CD4-positive, alpha-beta T cell treated with Interleukin-15 for 4 hours (primary cell): ENCODE measurements at regions not wholly inside any gene's neighbourhood (a gene's known extent, or its start where the extent isn't known, plus 50 kb on each side); places are given as distances from the start of the nearest gene placed in this dataset.

Experiments used
- DNase-seq: peaks from one replicate; pipeline ENCODE4 v3.0.0-alpha.2; 2020; ENCODE audit warnings: low spot score

DNA sequence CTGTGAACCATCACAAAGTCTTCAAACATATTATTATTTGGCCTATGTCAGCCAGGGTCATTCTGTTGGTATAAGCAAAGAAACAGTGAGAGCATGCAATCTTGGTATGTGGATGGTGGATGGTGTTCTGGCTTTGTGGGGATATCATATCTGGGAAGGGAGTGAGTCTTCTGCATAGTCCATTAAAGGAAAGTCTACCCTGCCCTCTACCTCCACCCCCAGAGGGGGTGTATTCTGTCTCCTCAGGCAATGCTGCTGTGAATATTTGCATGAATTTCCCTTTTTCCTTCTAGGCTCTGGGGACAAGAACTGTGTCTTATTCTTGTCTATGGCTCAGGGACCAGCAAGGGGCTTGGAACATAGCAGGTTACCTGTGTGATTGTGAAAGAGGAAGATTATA, 495.8 kb downstream of the PDCD6IP start:
- DNase-seq, result no peak

DNA sequence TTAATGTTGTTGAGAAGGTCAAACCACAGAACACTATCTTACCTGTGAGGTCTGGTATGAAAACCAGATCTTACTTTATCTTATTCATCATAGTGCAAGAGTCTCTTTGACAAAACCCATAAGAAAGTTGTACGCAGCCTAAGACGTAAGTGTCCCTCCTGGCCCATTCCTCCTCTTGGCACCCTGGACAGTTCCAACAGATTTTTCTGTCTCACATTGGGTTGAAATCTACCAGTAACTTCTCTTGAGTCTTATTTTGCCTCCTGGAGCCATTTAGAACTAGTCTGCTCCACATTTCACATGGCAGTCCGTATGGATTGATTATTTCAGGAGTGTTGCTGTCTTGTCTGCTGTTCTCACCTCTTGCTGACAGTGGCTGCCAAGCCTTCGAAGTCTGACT, 498.4 kb downstream of the PDCD6IP start:
- DNase-seq, result no peak

DNA sequence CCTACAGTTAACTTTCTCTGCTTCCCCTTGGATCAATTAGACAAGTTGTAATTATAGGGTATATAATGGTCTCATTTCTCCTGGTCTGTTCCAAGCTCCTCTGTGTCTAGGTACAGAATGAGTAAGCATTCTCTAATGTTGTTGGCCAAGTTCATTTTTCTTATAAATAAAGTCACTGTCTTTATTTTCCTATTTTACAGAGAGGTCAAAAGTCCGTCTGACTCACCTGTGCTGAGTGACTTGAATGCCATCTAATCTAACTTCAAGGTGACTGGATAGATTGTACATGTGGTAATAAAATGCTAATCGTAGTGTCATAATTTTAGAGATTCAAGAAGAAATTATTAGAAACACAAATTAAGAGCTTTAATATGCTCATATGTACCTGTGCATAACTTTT, 500.2 kb downstream of the PDCD6IP start:
- DNase-seq, result no peak

DNA sequence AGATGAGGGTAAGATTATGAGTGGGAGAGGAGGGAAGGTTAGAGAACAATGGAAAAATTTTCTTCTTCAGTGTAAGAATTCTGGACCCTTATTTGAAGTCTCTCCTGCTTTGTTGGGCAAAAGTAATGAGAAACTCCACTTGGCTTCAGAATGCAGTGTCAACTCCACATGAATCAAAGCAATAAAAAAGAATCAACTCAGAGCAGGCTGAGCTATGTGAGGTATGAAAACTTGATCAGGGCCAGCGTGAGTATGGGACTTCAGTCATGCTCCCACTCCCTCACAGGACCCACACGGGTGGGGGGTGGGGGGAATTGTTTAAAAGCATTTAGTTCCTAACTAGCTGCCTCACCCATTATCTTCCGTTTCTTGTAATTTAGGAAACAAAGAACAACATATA, 502.2 kb downstream of the PDCD6IP start:
- DNase-seq, result no peak

DNA sequence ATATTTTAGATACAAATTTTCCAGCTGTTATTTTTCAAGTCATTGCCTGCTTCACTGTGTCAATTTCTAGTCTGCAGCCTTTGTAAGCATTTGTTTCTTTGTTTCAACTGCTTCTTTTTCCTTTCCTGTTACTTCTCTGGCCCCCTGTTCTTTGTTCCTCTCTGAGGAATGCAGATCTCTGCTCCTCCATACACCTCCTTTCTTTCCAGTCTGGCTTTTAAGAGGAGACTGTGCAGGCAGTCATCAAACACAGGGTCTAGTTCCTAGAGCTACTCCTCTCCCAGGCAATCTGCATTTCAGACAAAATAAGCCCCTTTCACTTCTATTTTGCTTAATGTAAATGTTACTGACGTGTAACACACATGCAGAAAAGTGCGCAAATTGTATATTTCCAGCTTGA, 502.9 kb downstream of the PDCD6IP start:
- no peak for DNase-seq

DNA sequence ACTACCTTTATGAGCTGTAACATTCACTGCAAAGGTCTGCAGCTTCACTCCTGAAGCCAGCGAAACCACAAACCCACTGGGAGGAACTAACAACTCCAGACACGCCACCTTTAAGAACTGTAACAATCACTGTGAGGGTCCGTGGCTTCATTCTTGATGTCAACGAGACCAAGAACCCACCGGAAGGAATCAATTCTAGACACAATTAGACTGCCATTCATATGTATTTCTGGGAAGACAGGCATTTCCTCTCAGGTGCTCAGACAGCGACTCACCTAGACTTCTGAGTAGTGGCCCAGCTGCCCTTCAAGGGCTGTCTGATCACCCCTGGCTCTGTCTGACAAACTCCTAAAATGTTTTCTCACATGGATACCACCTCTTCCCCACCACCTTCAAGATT, 506.8 kb downstream of the PDCD6IP start:
- DNase-seq, result no peak

DNA sequence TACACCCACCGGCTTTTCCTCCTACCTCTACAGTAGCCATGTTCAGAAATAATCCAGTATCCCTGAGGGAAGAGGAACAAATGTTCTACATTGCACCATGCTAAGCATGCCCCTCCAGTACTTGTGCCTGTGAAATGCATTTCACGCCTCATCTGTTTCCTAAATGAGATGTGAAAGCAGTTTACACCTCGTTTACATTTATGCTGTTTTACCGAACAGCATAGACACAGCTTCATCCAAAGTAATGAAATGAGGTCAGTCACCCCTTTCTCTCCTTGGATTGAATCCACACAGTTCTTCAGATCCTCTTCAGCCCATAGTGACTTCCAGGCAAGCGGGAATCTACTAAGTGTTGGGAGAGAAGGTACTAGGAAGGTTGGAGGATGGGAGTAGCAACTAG, 514.3 kb downstream of the PDCD6IP start:
- DNase-seq, result no peak

DNA sequence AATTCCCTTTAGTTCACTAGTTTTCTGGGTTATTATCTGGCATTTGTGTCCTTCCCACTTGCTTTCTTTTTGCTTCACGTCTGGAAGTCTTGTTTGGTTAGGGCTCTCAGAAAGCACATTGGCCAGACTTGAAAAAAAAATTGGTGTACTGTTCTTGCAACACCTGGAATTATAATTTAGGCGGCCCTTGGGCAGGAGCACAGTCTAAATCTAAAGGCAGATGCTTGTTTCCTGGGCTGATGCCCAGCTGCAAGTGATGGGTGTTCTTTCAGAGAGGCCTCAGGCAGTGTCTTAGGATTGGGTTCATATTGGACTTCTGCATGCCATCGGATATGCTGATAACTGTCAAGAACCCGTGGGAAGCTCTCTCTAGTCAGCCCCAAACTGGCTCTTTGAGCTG, 521.5 kb downstream of the PDCD6IP start:
- DNase-seq, result no peak

DNA sequence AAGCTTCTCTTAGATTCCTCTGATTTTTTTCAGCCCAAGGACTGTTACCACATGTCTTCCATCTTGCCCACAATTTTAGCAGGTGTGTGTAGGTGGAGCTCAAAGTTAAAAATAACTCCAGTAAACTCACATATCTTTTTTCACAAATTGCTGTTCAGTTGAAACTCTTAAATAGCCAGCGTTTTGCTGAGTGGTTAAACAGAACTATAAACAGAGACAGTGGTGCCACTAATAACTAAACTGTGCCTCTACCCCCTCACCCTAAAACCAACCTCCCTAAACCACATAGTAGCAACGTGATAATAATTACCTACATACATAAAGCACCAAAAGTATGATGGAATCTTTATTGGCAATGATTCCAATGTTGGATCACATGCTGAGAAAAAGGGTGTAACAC, 525.1 kb downstream of the PDCD6IP start:
- no peak for DNase-seq

DNA sequence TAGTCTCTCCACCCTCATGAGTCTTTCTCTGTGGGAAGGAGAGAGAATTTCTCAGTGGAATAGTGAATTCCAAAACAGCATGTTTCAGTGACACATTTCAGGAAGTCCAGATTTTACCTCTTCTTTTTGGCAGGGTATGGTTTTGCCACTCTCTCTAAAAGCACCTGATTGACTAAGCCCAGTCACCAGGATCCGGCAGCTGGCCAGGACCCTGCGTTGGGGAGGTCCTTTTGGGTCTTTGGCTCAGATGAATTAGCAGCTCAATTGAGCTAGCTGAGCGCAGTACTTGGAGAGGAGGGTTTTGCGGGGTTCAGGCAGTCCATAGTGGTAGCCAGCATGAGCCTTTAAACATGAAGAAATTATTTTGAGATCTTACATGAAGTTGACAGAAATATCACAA, 548.2 kb downstream of the PDCD6IP start:
- DNase-seq, result no peak

DNA sequence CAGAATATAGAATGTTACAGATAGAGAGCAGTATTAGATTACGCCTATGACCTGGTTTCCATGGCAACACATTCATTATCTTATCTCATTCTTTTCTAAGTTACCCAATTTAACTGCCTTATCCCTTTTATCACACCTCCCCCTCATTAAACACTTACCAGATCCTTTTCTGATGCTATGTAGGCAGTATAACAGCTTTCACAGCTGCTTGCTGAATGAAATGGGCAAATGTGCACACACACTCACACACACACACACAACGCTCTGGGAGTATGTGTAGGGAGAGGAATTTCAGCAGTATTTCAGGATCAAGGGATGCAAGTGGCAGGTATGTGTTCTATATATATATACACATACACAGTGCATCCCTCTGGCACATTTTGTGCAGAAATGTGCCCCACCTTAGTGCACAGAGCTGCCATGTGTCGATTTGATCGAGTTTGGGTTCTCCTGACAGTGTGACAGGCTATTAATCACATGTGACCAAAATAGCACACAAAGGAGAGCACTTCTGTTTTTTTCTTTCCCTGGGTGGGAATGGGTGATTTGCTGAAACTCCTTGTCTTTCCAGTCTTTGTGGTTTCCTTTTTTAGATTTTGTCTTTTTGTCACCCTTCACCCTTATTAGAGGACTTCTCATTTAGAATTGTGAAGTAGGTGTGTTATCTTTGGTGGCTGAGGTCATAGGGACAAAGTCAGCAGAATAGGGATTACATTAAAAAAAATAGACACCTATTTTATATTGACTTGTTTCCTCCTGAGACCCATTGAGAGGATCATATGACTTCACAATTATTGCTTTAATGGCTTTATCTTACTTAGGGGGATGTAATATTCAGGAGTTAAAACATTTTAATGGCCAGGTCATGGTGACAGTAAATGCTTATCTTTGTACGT, 553.7 kb downstream of the PDCD6IP start:
- no peak for DNase-seq

DNA sequence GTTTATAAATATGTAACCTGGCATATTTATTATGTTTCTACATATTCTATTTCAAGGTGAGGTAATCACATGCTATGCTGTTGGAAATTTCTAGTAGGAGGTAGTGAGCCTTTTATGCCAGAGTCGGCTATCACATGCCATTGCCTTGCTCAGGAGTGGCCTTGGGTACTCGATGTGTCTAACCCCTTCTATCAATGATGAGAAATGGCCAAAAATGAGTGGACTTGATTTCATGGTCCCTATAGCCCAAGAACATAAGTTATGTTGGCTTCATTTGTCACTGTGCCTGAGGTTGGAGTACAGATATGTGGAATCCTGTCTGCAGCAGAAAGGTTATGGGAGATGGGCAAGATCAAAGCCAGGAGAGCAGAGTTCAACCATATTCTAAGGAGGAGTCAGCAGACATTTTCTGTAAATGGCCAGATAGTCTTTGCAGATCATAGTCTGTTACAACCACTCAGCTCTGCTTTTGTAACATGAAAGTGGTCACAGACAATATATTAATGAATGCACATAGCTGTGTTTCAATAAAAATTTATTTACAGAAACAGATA, 554.4 kb downstream of the PDCD6IP start:
- DNase-seq, result no peak

DNA sequence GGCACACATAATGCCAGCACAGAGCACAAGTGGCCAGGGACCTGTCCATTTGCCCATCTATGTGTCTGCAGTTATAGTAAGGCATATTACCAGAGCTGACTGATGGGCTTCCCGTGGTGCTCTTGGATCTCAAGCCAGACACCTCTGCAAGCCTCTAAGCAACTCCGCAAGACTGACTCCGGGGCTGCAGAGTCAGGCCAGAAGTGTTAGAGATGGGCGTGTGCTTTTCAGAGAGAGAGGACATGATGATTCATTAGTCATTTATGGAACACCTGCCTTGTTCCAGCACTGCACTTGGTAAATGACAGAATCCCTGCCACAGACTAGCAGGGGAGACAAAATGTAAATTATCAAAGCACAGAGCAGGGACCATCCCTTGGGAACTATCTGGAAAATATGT, 559.0 kb downstream of the PDCD6IP start:
- DNase-seq, result no peak

DNA sequence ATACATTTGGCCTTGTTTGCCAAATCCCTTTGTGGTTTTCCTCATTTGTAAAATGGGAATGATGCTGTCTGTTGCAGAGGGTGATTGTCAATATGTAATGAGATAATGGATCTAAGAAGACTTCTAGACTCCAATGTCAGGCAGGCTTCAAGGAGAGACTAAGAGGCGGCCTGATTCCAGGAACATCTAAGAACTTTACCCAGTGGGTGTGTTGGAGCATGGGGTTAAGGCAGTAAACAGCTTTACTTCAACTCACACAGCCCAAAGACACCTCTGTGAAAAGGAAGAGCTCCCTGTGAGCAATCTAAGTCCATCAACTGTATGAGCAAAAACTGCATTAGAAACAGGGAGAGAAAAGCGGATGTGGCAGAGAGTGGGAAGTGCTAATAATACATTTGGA, 560.6 kb downstream of the PDCD6IP start:
- DNase-seq, result no peak

DNA sequence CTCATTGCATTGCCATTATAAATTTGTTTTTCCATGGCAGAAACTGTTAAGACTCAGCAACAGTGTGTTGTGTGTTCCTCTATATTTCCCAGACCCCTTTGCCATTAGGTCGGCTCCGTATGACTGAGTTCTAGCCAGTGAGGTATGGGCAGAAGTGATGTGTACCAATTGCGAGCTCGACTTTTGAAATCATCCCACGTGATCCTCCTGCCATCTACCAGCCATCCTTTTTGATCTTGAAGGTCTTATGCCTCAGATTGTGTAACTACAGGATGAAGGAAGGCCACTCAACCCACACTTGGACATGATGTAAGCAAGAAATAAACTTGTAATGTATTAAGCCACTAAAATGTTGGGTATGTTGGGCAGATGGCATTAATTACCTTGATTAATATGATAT, 562.3 kb downstream of the PDCD6IP start:
- no peak for DNase-seq

DNA sequence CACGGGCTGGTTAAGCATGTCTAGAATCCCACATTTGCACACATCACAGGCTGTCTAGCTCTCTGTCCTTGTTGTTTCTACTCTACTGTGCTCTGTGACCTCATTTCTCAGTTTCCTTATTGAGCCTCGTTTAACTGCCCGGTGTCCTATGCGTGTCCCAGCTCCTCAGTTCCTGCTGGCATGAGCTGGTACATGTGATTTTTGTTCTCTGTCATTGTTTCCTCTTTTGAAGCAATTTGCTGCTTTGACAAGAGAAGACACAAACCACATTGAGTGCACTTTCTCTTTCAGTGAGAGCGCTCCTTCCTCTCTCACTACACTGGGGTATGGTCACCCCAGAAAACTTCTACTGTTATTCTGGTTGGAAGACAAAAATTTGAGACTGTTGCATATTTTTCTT, 563.5 kb downstream of the PDCD6IP start:
- DNase-seq, result no peak

DNA sequence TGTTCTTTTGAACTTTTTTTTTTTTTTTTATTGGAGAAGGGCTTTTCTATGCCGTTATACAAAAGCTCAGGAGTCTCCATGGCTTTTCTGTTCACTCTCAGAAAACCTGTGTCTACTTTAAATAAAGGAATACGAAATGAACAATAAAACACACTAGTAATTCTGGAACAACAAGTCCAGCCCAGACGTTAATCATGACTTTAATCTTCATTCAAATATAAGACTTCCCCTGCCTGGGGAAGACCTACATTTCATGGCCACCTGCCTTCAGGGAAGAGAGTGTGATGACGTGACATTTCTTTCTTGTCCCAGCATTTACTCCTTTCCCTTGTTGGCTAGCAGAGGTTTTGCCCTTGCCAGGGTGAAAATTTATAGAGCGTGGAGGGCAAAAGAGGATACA, 564.5 kb downstream of the PDCD6IP start:
- no peak for DNase-seq

DNA sequence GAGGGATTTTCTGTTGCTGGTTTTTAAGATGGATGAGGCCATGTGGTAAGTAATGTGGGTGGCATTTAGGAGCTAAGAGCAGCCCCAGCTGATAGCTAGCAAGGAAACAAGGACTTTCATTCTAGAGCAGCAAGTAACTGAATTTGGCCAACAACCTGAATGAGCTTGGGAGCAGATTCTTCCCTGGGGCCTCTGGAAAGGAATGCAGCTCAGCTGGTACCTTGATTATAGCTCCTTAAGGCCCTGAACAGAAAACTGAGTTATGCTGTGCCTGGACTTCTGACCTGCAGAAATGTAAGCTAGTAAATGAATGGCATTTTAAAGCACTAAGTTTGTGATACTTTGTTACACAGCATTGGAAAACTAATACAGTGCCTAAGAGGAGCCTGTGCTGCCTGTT, 565.5 kb downstream of the PDCD6IP start:
- DNase-seq, result no peak

DNA sequence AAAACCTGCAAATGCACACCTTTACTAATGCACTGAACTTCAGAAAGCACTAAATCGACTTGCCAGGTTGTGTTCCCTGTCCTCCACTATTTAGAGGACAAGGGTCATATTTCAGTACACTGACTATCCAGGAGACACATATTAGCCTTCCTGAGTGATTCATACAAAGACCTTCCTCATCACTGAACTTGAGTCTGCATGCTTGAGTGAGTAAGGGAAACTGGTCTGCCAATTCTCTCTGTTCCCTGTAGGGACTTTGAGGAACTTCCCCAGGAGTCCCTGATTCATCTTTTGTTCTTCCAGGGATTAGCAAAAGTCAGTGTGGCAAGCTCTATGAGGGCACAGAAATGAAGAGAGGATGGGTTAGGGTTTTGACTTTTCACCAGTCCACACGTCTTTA, 565.9 kb downstream of the PDCD6IP start:
- no peak for DNase-seq

DNA sequence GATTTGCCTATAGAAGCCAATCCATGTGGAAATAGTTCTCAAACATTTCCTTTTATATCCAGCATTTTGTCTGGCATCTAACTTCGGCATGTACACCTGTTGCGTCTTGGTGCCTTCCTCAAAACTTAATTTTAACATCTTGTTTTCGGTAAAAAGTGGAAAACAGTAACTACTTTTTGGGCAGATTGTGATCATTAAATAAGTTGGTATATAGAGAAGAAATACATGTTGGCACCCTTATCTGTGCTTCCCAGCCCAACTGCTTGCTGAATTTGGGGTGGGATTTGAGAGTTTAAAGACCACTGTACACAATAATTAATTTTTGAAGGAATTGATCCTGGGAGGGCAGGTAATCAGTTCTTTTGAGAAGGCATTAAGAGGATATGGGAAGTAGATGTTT, 566.8 kb downstream of the PDCD6IP start:
- no peak for DNase-seq

DNA sequence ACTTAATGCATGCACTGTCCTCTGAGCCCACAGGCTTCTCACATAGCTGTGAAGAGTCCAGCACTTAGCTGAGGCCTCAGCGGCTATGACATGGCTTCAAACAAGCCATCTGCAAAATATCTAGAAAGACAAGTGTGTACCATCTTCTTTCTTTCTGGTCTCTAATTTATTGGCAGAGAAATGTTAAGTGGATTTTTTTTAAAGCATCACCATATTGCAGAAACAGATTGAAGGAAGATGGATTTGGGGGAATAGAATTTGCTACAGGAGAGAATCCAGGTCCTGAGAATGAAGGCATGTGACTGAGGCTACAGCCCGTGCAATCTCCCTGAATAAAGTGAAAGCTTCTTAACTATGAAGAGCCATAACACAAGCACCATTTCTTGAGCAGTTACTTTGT, 567.3 kb downstream of the PDCD6IP start:
- no peak for DNase-seq

DNA sequence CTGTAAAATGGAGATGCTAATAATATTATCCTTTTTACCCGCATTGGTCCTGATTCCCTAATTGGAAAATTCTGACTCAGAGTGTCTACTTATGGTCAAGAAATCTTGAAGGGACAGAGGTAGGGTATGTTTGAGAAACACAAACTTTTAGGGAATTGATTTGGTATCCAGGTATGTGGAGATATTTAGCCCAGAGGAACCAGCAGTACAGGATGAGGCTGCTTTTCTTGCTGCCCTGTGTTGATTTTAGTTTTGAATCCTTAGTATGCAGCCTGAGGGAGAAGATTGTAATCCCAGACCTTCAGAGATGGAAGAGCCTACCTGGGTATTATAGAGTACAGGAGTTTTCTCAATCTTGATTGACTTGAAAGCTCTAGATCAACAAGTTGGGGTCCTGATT, 569.1 kb downstream of the PDCD6IP start:
- DNase-seq, result no peak

DNA sequence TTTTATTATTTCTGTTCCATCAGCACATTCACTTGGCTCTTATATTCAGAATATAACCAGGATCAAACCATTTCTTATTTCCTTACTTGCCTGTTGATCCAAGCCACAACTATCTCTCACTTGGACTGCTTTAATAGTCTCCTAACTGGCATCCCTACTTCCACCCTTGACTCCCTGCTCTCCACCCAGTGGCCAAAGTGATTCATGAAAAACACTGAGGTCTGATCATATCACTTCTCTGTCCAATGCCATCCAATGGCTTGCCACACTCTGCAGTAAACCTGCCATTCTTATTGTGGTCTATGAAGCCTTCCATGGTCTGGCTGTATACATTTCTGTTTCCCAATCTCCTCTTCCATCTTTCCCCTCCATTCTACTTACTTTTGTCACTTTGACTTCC, 576.1 kb downstream of the PDCD6IP start:
- no peak for DNase-seq

DNA sequence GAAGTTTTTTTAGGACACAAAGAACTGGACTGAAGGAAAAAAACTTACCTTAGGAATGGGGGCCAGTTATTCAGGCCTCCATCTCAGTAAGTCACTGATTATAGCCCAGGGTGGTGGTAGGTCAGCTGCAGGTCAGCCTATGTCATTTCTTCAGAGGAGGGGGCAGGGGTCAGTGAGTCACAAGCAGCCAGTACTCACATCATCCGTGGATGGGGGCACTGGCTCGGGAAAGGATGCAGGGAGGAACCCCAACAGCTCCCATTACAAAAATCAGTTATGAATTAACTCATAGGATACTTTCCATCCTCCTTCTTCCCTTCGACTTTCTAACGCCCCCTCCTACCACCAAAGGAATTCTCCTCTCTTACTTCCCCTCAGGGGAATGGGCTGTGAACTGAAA, 578.3 kb downstream of the PDCD6IP start:
- no peak for DNase-seq
